ENCODE measurements at regions not wholly inside any gene's neighbourhood (a gene's known extent, or its start where the extent isn't known, plus 50 kb on each side); places are given as distances from the start of the nearest gene placed in this dataset.

GRCh38 chr18:22723221-22723620 is 209.9 kb upstream of the RBBP8 start:
- no peak for TF ChIP-seq CTCF (IDR thresholded peaks at IDR 0.05; ENCODE audit: extremely low read depth, insufficient read depth, missing control alignments)
- DNase-seq (ENCODE audit: low spot score): no peak
- in situ Hi-C loops (cut with MboI; ENCODE audit: low pct_unique_long_range_greater_than_20kb, low sequenced_read_pairs, unreplicated experiment): no loop called here

GRCh38 chr18:22723773-22724172 is 209.4 kb upstream of the RBBP8 start:
- TF ChIP-seq CTCF (IDR thresholded peaks at IDR 0.05; ENCODE audit: extremely low read depth, insufficient read depth, missing control alignments): no peak
- no peak for DNase-seq (ENCODE audit: low spot score)
- in situ Hi-C loops (cut with MboI; ENCODE audit: low pct_unique_long_range_greater_than_20kb, low sequenced_read_pairs, unreplicated experiment): no loop called here

- DNase-seq (ENCODE audit: low spot score): no peak
- in situ Hi-C loops (cut with MboI; ENCODE audit: low pct_unique_long_range_greater_than_20kb, low sequenced_read_pairs, unreplicated experiment): no loop called here
- no peak for TF ChIP-seq CTCF (IDR thresholded peaks at IDR 0.05; ENCODE audit: extremely low read depth, insufficient read depth, missing control alignments)
Observed at GRCh38 chr18:22726469-22726868, 206.7 kb upstream of the RBBP8 start.

GRCh38 chr18:22728016-22728415 is 205.1 kb upstream of the RBBP8 start:
- in situ Hi-C loops (cut with MboI; ENCODE audit: low pct_unique_long_range_greater_than_20kb, low sequenced_read_pairs, unreplicated experiment): no loop called here
- DNase-seq (ENCODE audit: low spot score): no peak
- no peak for TF ChIP-seq CTCF (IDR thresholded peaks at IDR 0.05; ENCODE audit: extremely low read depth, insufficient read depth, missing control alignments)

- TF ChIP-seq CTCF (IDR thresholded peaks at IDR 0.05; ENCODE audit: extremely low read depth, insufficient read depth, missing control alignments): no peak
- in situ Hi-C loops (cut with MboI; ENCODE audit: low pct_unique_long_range_greater_than_20kb, low sequenced_read_pairs, unreplicated experiment): no loop called here
- DNase-seq (ENCODE audit: low spot score): no peak
Observed at GRCh38 chr18:22728481-22729105, 204.5 kb upstream of the RBBP8 start.

GRCh38 chr18:22731398-22731797 is 201.7 kb upstream of the RBBP8 start:
- in situ Hi-C loops (cut with MboI; ENCODE audit: low pct_unique_long_range_greater_than_20kb, low sequenced_read_pairs, unreplicated experiment): no loop called here
- no peak for DNase-seq (ENCODE audit: low spot score)
- no peak for TF ChIP-seq CTCF (IDR thresholded peaks at IDR 0.05; ENCODE audit: extremely low read depth, insufficient read depth, missing control alignments)
